ENCODE measurements at regions not wholly inside any gene's neighbourhood (a gene's known extent, or its start where the extent isn't known, plus 50 kb on each side); places are given as distances from the start of the nearest gene placed in this dataset.

- ATAC-seq (no peak), DNase-seq (ENCODE audit: low spot score) (no peak)
- intact Hi-C loops (cut with DNase I), result no loop called here
Observed at GRCh38 chr16:62586128-62586862, 550.1 kb upstream of the CDH8 start.

DNA sequence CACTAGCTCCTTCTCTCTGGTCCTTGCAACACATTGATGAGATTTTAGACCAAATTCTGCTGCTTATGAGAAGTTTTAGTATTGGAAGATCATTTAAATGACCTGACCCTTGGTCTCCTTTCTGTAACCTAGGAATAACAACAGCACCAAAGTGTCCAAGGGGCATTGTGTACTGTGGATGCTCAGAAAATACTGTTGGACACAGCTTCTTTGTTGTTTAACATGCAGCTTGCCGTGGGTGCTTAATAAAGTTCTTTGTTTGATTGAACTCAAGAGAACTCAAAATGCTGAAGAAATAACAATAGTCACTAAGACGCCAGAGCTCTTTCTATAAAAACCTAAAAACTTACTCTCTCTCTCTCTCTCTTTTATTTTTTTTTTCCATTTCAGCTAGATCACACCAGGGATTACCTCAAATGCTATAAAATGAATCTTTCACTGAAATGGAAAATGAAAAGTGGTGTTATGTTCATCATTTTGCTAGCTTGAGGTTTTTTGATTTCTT is 548.9 kb upstream of the CDH8 start:
- DNase-seq (ENCODE audit: low spot score), result no peak
- peak; percentile 39 for ATAC-seq
- intact Hi-C loops (cut with DNase I), result no loop called here

GRCh38 chr16:62583414-62583813 is 547.2 kb upstream of the CDH8 start:
- DNase-seq (ENCODE audit: low spot score) (no peak), ATAC-seq (no peak)
- intact Hi-C loops (cut with DNase I), result no loop called here

DNA sequence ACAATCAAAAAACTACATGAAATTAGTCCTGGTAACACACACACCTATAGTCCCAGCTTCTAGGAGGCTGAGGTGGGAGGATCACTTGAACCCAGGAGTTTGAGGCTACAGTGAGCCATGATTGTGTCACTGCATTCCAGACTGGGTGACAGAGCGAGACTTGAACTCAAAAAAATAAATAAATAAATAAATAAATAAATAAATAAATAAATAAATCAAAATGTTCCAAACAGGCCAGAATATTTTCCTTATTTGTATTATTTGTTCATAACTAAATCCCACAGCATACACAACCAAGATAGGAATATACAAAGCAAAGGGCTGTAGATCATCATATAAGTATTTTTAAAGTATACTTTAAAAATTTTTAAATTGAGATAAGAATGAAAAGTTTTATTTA is 537.2 kb upstream of the CDH8 start:
- intact Hi-C loops (cut with DNase I), result no loop called here
- DNase-seq (ENCODE audit: low spot score) (no peak), ATAC-seq (no peak)

- no peak for ATAC-seq
- intact Hi-C loops (cut with DNase I), result no loop called here
- DNase-seq (ENCODE audit: low spot score), result no peak
Observed at GRCh38 chr16:62568926-62569325, 532.7 kb upstream of the CDH8 start.

GRCh38 chr16:62565706-62566105 is 529.5 kb upstream of the CDH8 start:
- no peak for ATAC-seq
- intact Hi-C loops (cut with DNase I), result no loop called here
- DNase-seq (ENCODE audit: low spot score), result no peak

DNA sequence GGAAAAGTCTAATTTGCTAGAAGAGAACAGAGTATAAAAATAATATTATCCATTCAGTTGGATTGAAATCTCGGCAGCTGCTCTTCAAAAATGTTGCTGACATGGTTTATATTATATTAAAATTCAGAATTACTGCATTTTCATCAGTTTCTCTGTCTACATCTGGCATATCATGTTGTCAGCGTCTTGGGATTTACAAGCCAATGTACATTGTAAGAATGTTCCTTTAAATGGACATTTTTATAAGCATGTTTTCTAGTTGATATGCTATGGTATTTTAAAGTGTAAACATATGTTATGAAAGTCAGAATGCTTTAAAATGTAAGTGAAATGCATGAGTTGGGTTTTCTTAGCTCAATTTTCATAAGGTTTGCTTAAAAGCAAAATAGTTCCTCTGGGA is 528.1 kb upstream of the CDH8 start:
- ATAC-seq, result no peak

DNA sequence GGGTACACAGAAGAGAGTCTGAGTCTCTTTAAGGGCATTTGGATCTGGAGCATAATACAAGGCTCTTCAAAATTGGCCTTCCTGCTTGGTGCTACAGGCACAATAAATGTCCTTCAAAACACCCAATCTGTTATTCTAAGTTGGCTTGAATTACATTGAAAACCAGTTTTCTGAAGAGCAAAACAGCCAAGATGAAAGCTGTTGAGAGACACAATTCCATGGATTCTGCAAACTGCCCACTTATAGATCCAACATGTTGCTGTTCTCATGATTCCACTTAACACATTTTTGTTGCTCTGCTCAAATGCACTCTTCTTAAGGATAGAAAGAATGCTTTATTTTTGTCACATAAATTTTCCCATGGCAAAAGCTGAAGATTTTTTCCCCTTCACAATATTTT is 525.9 kb upstream of the CDH8 start:
- intact Hi-C loops (cut with DNase I), result no loop called here
- no peak for DNase-seq (ENCODE audit: low spot score)
- no peak for ATAC-seq

More for the DNA sequence above, 528.1 kb upstream of the CDH8 start:
- intact Hi-C loops (cut with DNase I), result no loop called here
- no peak for DNase-seq (ENCODE audit: low spot score)

- intact Hi-C loops (cut with DNase I), result no loop called here
- DNase-seq (ENCODE audit: low spot score) (no peak), ATAC-seq (no peak)
Observed at GRCh38 chr16:62549875-62550274, 513.6 kb upstream of the CDH8 start.

DNA sequence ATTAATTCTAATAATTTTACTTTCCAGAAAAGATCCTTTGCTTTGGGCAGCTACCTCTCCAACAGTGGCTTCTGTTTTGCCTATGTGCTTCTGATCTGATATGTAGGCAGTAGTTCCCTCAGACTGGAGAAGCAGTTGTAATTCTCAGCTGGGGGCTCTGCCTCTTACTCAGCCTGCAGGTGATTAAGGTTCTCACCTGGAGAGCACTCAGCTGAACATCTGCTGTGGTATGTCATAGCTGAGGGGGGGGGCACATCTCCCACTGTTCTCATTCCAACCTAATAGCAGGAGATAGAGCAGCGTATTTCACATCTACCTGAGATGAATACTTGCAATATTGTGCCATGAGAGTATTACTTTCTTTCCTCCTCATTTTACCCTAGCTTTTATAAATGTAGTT is 511.9 kb upstream of the CDH8 start:
- ATAC-seq, result no peak
- intact Hi-C loops (cut with DNase I), result no loop called here
- no peak for DNase-seq (ENCODE audit: low spot score)

DNA sequence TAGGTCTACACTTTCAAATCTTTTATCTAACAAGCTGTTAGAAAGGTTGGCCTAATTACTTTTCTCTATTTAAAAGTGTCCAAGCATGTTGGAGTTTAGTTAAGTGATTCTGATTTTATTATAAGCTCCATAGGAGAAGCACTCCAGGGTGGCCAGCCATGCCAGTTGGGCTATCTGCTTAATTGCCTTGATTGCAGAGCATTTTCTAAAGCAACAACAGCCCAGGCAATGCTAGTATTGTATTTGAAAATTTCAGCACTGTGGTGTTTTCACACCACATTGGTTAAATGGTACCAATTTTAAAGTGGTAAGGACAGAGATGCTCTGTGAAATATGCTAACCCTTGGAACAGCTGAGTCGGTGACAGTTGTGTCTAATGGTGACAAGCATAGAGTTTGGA is 510.5 kb upstream of the CDH8 start:
- intact Hi-C loops (cut with DNase I), result no loop called here
- no peak for DNase-seq (ENCODE audit: low spot score)

DNA sequence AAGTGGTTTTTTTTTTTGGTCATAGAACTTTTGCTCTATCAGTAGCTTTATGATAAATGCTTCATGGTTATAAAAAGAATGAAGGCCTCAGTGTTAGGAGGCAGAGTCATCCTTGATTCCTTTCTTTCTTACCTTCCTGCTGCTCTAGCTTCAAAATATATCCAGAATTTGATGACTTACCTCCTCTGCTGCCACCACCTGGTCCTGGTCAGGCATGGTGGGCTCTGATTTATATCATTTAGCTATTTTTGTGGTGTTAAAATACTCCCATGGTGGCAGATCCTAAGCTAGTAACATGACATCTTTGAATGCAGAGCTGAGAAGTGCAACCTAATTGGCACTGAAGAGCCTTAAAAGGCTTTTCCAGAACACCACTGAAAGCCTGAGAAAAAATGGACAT is 508.8 kb upstream of the CDH8 start:
- no peak for ATAC-seq
- intact Hi-C loops (cut with DNase I), result no loop called here
- DNase-seq (ENCODE audit: low spot score), result no peak

More for the DNA sequence above, 510.5 kb upstream of the CDH8 start:
- no peak for ATAC-seq

DNA sequence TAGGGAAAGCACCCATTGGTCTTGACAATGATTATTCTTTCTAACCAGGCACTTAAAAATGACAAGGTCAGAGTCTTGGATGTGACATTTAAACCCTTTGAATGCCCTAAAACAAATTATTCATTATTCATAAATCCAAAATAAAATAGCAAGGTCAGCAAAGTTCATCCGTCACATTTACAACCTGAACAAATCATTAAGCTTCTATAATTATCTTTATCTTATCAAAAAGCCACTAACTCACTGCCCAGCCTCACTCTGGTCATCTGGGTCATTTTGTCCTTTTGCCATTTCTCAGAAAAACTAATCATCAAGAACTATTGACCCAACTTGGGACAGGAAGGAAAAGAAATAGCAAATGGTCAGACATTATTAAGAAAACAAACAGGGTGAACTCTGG is 507.3 kb upstream of the CDH8 start:
- no peak for ATAC-seq
- intact Hi-C loops (cut with DNase I), result no loop called here

DNA sequence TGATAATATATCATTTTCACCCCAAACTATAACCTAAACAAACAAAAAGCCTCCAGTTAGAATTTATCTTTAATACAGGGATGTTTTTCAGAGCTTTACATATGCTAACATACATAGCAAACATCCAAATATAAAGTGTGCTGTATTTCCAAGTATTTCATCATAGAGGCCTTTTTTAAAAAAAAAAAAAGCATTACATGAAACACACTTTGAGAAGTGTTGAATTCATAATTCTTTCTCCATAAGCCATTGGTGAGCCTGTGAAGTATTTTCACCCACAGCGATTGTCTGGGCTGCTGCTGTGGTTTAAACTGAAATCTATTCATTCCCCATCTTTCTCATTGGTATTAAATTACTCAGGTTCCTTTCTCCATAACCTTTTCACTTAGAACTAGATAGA is 503.4 kb upstream of the CDH8 start:
- intact Hi-C loops (cut with DNase I), result no loop called here
- ATAC-seq (no peak), DNase-seq (ENCODE audit: low spot score) (no peak)

More for the DNA sequence above, 507.3 kb upstream of the CDH8 start:
- DNase-seq (ENCODE audit: low spot score), result no peak

DNA sequence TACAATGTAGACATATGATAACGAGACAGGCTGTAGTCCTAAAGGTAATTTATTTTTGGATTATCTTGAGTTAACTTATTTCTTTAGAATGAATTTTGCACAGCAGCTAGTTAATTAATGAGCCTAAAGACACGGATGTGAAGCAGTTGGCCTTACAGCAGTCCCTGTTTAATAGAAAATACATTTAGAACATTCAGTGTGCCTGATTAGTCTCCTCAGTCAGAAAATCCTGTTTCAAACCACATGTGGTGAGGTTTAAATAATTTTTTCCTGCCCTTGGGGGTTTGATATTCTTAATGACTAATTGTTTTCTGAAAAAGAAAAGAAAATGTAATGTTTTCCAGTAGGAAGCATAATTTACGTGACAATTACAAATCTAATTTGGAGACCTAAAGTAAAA is 494.2 kb upstream of the CDH8 start:
- no peak for ATAC-seq
- intact Hi-C loops (cut with DNase I), result no loop called here
- DNase-seq (ENCODE audit: low spot score), result no peak

- intact Hi-C loops (cut with DNase I), result no loop called here
- DNase-seq (ENCODE audit: low spot score), result no peak
- ATAC-seq, result no peak
Observed at GRCh38 chr16:62516001-62516400, 479.8 kb upstream of the CDH8 start.

DNA sequence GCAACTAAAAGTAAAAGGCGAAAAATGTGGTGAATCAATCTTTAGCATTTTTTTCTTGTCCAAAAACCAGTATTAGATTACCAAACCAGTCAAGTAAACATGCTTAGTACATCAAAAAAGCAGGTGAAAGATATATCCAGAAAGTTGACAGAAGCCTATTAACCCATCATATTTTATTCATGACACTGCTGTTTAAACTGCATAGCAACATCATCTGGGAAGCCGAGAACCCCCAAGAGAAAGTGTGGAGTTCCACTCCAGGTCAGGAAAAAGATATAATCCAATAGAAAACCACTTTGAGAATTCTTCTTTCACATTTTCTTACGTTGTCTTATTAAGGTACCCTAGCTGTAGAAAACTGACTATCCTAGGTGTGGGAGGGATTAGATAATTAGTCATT is 466.8 kb upstream of the CDH8 start:
- DNase-seq (ENCODE audit: low spot score) (no peak), ATAC-seq (no peak)
- intact Hi-C loops (cut with DNase I), result no loop called here

DNA sequence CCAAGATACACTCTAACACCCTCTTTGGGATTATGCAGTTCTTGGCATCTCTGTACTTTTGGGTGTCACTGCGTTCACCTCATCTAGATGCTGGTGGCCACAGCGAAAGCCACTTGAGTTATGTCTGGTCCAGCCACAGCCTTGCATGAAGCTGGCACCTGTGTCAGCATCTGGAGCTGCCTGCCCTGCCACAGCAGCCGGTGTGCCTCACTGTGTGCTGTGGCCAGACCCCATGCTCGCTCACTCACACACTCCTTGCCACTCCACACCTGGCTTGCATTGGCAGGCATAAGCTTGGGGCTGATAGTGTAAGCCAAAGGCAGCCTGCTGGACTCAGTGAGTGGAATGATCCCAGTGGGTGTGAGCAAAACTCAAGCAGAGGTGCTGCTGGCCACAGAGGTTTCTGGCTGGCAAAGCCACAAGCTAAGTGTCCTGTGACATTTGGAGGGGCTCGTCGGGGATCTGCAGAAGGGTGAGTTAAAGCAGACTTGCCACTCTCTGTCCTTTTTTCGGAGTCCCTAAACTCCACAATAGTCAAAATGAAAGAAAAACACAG is 442.7 kb upstream of the CDH8 start:
- intact Hi-C loops (cut with DNase I), result no loop called here
- ATAC-seq, result no peak
- DNase-seq (ENCODE audit: low spot score), result no peak

DNA sequence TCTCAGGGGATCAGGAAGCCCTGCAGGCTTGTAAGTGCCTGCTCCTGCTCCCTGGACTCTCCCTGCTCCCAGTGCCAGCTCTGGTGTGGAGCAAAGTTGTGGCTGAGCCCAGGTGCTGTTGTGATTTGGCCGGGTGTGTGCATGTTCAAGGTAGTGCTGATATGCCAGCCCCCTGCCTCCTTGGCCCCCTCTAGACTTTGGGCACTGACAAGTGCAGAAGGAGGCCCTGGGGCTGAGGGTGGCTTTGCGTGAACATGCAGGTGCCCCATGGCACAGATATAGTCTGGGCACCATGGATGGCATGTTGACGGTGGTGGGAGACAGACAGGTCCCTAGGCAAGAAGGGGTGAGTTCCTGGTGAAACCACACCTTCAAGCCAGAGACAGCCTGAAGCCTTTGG is 441.6 kb upstream of the CDH8 start:
- intact Hi-C loops (cut with DNase I), result no loop called here
- ATAC-seq, result no peak
- no peak for DNase-seq (ENCODE audit: low spot score)

- intact Hi-C loops (cut with DNase I), result no loop called here
- DNase-seq (ENCODE audit: low spot score), result no peak
- no peak for ATAC-seq
Observed at GRCh38 chr16:62475573-62475972, 439.3 kb upstream of the CDH8 start.

- intact Hi-C loops (cut with DNase I), result no loop called here
- no peak for ATAC-seq
- no peak for DNase-seq (ENCODE audit: low spot score)
Observed at GRCh38 chr16:62462971-62463370, 426.7 kb upstream of the CDH8 start.
